HEK293T (cell line): ENCODE measurements at regions not wholly inside any gene's neighbourhood (a gene's known extent, or its start where the extent isn't known, plus 50 kb on each side); places are given as distances from the start of the nearest gene placed in this dataset.

Source experiments
- CTCF ChIA-PET: fragments of 350-600 bp; formaldehyde crosslinking; extraction: SDS; loops from one replicate; lab custom pipeline; 2021; ENCODE audit warnings: antibody characterized with exemption, inconsistent platforms; lab: Yijun Ruan, JAX
- POLR2A ChIA-PET: fragments of 350-600 bp; formaldehyde crosslinking; extraction: SDS; loops from one replicate; lab custom pipeline; 2020; ENCODE audit warnings: antibody characterized with exemption, inconsistent platforms; lab: Yijun Ruan, JAX
- DNase-seq: peaks from one replicate; pipeline ENCODE4 v3.0.0; 2012; ENCODE audit warnings: mixed read lengths; ENCODE audit errors: extremely low spot score
- ARNT ChIP-seq: fragments of 450-650 bp; IDR thresholded peaks from 2 replicates; pipeline ENCODE4 v1.6.1; 2017; ENCODE audit warnings: mild to moderate bottlenecking
- BHLHE40 ChIP-seq: fragments of 450-650 bp; IDR thresholded peaks from 2 replicates; pipeline ENCODE4 v1.6.1; 2016; ENCODE audit warnings: mild to moderate bottlenecking, moderate library complexity, borderline replicate concordance
- CTBP1 ChIP-seq: fragments of 450-650 bp; IDR thresholded peaks from 2 replicates; pipeline ENCODE4 v1.6.1; 2016; ENCODE audit warnings: borderline replicate concordance
- ELF4 ChIP-seq: fragments of 450-650 bp; IDR thresholded peaks from 2 replicates; pipeline ENCODE4 v1.6.1; 2017; ENCODE audit warnings: antibody characterized with exemption
- FOXA1 ChIP-seq: fragments of 450-650 bp; IDR thresholded peaks from 2 replicates; pipeline ENCODE4 v1.6.1; 2016; ENCODE audit warnings: mild to moderate bottlenecking
- FOXK2 ChIP-seq: fragments of 450-650 bp; IDR thresholded peaks from 2 replicates; pipeline ENCODE4 v1.6.1; 2016; ENCODE audit warnings: mild to moderate bottlenecking
- FOXM1 ChIP-seq: fragments of 450-650 bp; IDR thresholded peaks from 2 replicates; pipeline ENCODE4 v1.6.1; 2017; ENCODE audit warnings: mild to moderate bottlenecking, borderline replicate concordance
- HDGF ChIP-seq: fragments of 450-650 bp; IDR thresholded peaks from 2 replicates; pipeline ENCODE4 v1.6.1; 2017; ENCODE audit warnings: antibody characterized with exemption, borderline replicate concordance
- L3MBTL2 ChIP-seq: fragments of 450-650 bp; conservative IDR thresholded peaks from 2 replicates; pipeline ENCODE4 v1.6.1; 2016; ENCODE audit warnings: mild to moderate bottlenecking
- LEF1 ChIP-seq: fragments of 450-650 bp; IDR thresholded peaks from 2 replicates; pipeline ENCODE4 v1.6.1; 2017; ENCODE audit warnings: mild to moderate bottlenecking, borderline replicate concordance
- NFRKB ChIP-seq: fragments of 450-650 bp; IDR thresholded peaks from 2 replicates; pipeline ENCODE4 v1.6.1; 2016; ENCODE audit warnings: mild to moderate bottlenecking, moderate library complexity
- PKNOX1 ChIP-seq: fragments of 450-650 bp; IDR thresholded peaks from 2 replicates; pipeline ENCODE4 v1.6.1; 2016
- SP1 ChIP-seq: fragments of 450-650 bp; IDR thresholded peaks from 2 replicates; pipeline ENCODE4 v1.6.1; 2017
- SUZ12 ChIP-seq: fragments of 450-650 bp; IDR thresholded peaks from 2 replicates; pipeline ENCODE4 v1.6.1; 2016; ENCODE audit warnings: mild to moderate bottlenecking
- TARDBP ChIP-seq: fragments of 450-650 bp; IDR thresholded peaks from 2 replicates; pipeline ENCODE4 v1.6.1; 2016
- ZNF384 ChIP-seq: fragments of 450-650 bp; IDR thresholded peaks from 2 replicates; pipeline ENCODE4 v1.6.1; 2016

- POLR2A ChIA-PET = interaction anchor here (0.8 kb wide), 1 partner anchor 288 kb away, joined by 3 read pairs; no protein-coding TSS in a partner anchor
- DNase-seq = no peak
- CTCF ChIA-PET = interaction anchor here (1.1 kb wide), 1 partner anchor 10 kb away, joined by 4 read pairs; no protein-coding TSS in a partner anchor
- TF ChIP-seq SUZ12 (no peak), L3MBTL2 (no peak), FOXM1 (no peak), ZNF384 (no peak), CTBP1 (no peak), PKNOX1 (no peak), ARNT (no peak), ELF4 (no peak), BHLHE40 (no peak), NFRKB (no peak), HDGF (no peak), SP1 (no peak), FOXA1 (no peak), FOXK2 (no peak), TARDBP (no peak), LEF1 (no peak)
Measured at GRCh38 chr1:230000493-230001184, 66.4 kb upstream of the GALNT2 start.

- ChIA-PET POLR2A (no interaction called here), CTCF (no interaction called here)
- TF ChIP-seq CTBP1 (no peak), SUZ12 (no peak), ELF4 (no peak), LEF1 (no peak), SP1 (no peak)
- no peak for DNase-seq
Measured at GRCh38 chr1:230002164-230002803, 64.8 kb upstream of the GALNT2 start.

GRCh38 chr1:230003409-230003808 lies 63.6 kb upstream of the GALNT2 start:
- ChIA-PET POLR2A (no interaction called here), CTCF (interaction anchor here (0.8 kb wide), 1 partner anchor 26 kb away, joined by 3 read pairs; no protein-coding TSS in a partner anchor)
- DNase-seq = no peak
- TF ChIP-seq FOXK2 (no peak), FOXM1 (no peak), BHLHE40 (no peak), SP1 (no peak), ELF4 (no peak), SUZ12 (no peak), ARNT (no peak), NFRKB (no peak), FOXA1 (no peak)

GRCh38 chr1:230005040-230005439 lies 62.0 kb upstream of the GALNT2 start:
- TF ChIP-seq ZNF384 (no peak), BHLHE40 (no peak), FOXM1 (no peak), HDGF (no peak), ELF4 (no peak), LEF1 (no peak), NFRKB (no peak), PKNOX1 (no peak), FOXA1 (no peak), TARDBP (no peak), CTBP1 (no peak), SUZ12 (no peak), ARNT (no peak)
- DNase-seq = no peak
- CTCF ChIA-PET = no interaction called here
- POLR2A ChIA-PET = no interaction called here

- TF ChIP-seq ARNT = no peak
- TF ChIP-seq SP1 = no peak
- TF ChIP-seq ZNF384 = no peak
- TF ChIP-seq BHLHE40 = no peak
- no peak for TF ChIP-seq CTBP1
- CTCF ChIA-PET = no interaction called here
- POLR2A ChIA-PET = no interaction called here
- no peak for DNase-seq
Measured at GRCh38 chr1:230008721-230009120, 58.3 kb upstream of the GALNT2 start.

- POLR2A ChIA-PET = no interaction called here
- CTCF ChIA-PET = no interaction called here
- no peak for DNase-seq
- TF ChIP-seq L3MBTL2 (no peak), SP1 (no peak), PKNOX1 (no peak), HDGF (no peak), TARDBP (no peak), FOXK2 (no peak), ELF4 (no peak)
Measured at GRCh38 chr1:230009611-230010313, 57.3 kb upstream of the GALNT2 start.
